Fibroblast of mammary gland (primary cell): ENCODE measurements at regions not wholly inside any gene's neighbourhood (a gene's known extent, or its start where the extent isn't known, plus 50 kb on each side); places are given as distances from the start of the nearest gene placed in this dataset.

Experiments
- DNase-seq: peaks from one replicate; pipeline ENCODE4 v3.0.0-alpha.2; 2010; ENCODE audit warnings: low read depth
- H3K4me3 ChIP-seq: 2 replicates; pipeline ENCODE4 v1.5.1; 2011; ENCODE audit warnings: low read depth, mild to moderate bottlenecking, low read length, moderate library complexity; ENCODE audit not compliant: control insufficient read depth
- CTCF ChIP-seq: conservative IDR thresholded peaks from 2 replicates; pipeline ENCODE4 v1.5.1; 2011; ENCODE audit warnings: low read depth, low read length, inconsistent platforms; ENCODE audit not compliant: control insufficient read depth, insufficient read depth

DNA sequence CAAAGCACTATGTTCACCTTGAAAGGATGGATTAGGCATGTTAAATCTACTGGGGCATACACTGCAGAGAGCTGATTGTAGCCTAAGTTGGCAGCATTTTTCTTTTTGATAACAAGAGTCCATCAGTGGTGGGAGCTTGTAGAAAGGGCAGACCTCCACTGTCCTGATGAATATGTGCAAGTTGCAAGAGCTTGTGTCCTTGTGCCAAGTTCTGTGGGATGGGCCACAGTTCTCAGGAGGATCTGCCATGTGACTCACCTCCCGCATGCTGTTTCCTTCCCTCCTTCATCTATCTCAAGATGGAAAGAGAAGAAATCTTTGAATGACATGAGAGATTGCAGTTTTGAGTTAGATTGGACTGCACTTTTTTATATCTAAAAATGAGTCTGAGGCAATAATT is 58.3 kb upstream of the GGTLC1 start:
- TF ChIP-seq CTCF = no peak
- no peak overlapping the region for H3K4me3 ChIP-seq
- no peak for DNase-seq

DNA sequence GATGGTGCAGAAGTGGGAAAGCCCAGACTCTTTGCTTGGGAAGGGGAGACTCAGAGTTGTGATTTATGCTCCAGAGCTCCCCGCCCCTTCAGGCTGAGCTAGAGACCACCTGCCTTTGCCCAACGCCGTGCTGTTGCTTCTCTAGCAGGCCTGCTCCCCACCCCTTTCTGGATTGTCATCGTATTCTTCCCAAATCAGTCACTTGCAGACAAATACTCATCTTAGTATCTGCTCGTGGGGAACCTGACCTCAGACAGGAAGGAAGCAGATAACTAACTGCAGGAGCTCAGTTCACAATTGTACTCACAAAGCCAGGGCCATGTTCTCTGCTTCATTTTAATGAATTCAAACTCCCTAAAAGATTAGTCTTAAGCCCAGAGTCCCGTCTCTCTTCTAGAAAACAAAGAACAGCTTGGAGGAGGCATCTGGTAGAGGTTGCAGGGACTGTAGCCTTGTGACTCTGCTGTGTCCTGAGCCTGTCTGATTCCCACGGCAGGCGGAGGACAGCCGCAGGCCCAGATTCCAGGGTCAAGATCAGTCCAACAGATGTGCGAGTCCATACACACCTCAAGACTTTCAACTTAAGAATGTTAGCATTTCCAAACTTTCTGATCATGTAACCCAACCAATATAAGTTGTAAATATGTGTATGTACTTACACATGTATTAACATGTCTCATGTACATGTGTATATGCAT is 57.2 kb upstream of the GGTLC1 start:
- H3K4me3 ChIP-seq = no peak overlapping the region
- no peak for DNase-seq
- no peak for TF ChIP-seq CTCF

- no peak overlapping the region for H3K4me3 ChIP-seq
- DNase-seq = no peak
- TF ChIP-seq CTCF = no peak
Measured at GRCh38 chr20:24043294-24043693, 54.7 kb upstream of the GGTLC1 start.

GRCh38 chr20:24042646-24043045 is 54.1 kb upstream of the GGTLC1 start:
- no peak overlapping the region for H3K4me3 ChIP-seq
- no peak for TF ChIP-seq CTCF
- DNase-seq = no peak

DNA sequence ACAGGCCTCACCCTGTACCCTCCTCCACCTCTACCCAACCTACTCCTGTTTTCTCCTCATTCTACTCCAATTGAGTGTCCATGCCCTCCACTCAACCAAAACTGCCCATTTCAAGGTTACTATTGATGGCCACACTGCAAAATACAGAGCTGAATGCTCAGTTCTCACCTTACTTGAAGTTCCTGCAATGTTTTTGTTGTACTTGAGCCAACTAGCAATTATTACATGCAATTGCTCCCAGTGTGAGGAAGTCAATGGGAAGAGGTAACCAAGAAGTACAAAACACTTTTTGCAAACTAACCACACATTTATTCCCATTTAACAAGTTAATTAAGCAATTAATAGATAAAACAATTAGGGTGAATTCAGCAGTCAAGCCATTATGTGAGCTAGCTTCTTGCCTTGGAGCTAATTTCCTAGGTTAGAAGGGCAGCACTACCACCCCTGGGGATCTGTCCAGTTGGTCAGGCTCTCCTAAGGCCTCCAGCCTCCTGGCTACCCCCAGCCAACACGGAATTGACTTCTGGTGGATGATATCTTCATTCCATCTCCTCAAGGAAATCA is 52.4 kb upstream of the GGTLC1 start:
- no peak for DNase-seq
- no peak for TF ChIP-seq CTCF
- no peak overlapping the region for H3K4me3 ChIP-seq

- no peak for DNase-seq
- TF ChIP-seq CTCF = no peak
- no peak overlapping the region for H3K4me3 ChIP-seq
Measured at GRCh38 chr20:24039196-24039595, 50.6 kb upstream of the GGTLC1 start.
